ENCODE measurements at regions not wholly inside any gene's neighbourhood (a gene's known extent, or its start where the extent isn't known, plus 50 kb on each side); places are given as distances from the start of the nearest gene placed in this dataset.

DNA sequence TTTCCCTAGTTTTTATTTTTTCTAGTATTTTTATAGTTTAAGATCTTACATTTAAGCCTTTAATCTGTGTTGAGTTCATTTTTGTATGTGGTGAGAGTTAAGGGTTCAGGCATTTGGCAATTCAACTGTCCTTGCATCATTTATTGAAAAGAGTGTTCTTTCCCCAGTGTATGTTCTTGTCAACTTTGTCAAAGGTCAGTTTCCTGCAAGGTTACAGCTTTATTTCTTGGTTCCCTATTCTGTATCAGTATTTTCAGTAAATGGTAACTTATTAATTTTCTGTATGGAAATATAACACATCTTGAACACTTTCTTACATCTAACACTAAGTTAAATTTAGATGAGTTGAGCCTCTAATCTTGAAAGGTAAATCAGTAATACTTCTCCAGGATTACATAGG lies 1770.1 kb downstream of the OTOL1 start (continued):
- TF ChIP-seq, protein P1, sequence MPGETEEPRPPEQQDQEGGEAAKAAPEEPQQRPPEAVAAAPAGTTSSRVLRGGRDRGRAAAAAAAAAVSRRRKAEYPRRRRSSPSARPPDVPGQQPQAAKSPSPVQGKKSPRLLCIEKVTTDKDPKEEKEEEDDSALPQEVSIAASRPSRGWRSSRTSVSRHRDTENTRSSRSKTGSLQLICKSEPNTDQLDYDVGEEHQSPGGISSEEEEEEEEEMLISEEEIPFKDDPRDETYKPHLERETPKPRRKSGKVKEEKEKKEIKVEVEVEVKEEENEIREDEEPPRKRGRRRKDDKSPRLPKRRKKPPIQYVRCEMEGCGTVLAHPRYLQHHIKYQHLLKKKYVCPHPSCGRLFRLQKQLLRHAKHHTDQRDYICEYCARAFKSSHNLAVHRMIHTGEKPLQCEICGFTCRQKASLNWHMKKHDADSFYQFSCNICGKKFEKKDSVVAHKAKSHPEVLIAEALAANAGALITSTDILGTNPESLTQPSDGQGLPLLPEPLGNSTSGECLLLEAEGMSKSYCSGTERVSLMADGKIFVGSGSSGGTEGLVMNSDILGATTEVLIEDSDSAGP (CRISPR knock-in tag; IDR thresholded peaks at IDR 0.05), result no peak
- no peak for TF ChIP-seq TEAD2 (tag; IDR thresholded peaks at IDR 0.05)

DNA sequence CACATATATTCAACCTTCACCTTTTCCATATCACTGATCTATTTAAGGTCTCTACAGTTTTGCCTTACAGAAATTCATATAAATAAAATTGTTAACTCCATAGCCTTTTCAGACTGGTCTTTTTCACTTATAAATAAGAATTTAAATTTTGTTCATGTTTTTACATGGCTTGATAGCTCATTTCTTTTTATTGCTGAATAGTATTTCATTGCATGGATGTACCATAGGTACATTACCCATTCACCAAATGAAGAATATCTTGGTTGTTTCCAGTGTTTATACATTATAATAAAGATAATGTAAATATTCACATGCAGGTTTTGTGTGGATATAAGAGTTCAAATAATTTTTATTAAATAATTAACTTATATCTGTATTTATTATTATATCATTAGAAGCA lies 1765.0 kb downstream of the OTOL1 start:
- Histone ChIP-seq H3K9ac (ENCODE audit: insufficient read depth in 1 of 2, low read depth in 2 of 2, low read length in 2 of 2) (no peak overlapping the region), H3K9me1 (ENCODE audit: control insufficient read depth, insufficient read depth, low read length) (no peaks in the 10 kb centered on the region), H4K20me1 (replicated peaks; ENCODE audit: control insufficient read depth, insufficient read depth, low read length) (no peaks in the 10 kb centered on the region), H3K27ac (ENCODE audit: extremely low read depth, low read depth, low read length) (no peak overlapping the region), H3K9me3 (replicated peaks; ENCODE audit: control insufficient read depth, insufficient read depth, low read depth, low read length) (no peaks in the 10 kb centered on the region), H2AFZ (ENCODE audit: low read depth, low read length) (no peak overlapping the region), H3K36me3 (ENCODE audit: control insufficient read depth, insufficient read depth, low read length) (no peaks in the 10 kb centered on the region), H3K4me3 (no peak overlapping the region), H3K4me1 (replicated peaks in 1 of 2; ENCODE audit: control insufficient read depth in 2 of 2, insufficient read depth in 2 of 2, low read length in 2 of 2) (no peaks in the 10 kb centered on the region), H3K79me2 (ENCODE audit: control insufficient read depth, insufficient read depth, low read length) (no peaks in the 10 kb centered on the region), H3K4me2 (ENCODE audit: insufficient read depth, low read length) (no peak overlapping the region), H3K27me3 (ENCODE audit: control insufficient read depth in 2 of 2, insufficient read depth in 2 of 2, low read length in 2 of 2) (no peaks in the 10 kb centered on the region)
- intact Hi-C loops (cut with micrococcal nuclease) (no loop called here), in situ Hi-C loops (cut with MboI) (no loop called here)
- DNase-seq (ENCODE audit: extremely low read depth in 1 of 4, low spot score in 3 of 4) (no peak), FAIRE-seq (no peak), ATAC-seq (no peak)
- ChIA-PET CTCF (ENCODE audit: low intra/inter-chr PET ratio) (no interaction called here), POLR2A (no interaction called here)
- TF ChIP-seq CEBPB (tag; IDR thresholded peaks at IDR 0.05) (no peak), HNRNPLL (IDR thresholded peaks at IDR 0.05; ENCODE audit: low read depth, low read length, poor library complexity, severe bottlenecking) (no peak), NFIX (CRISPR knock-in tag; IDR thresholded peaks at IDR 0.05; ENCODE audit: low read depth) (no peak), KAT2B (IDR thresholded peaks at IDR 0.05; ENCODE audit: low read depth, low read length) (no peak)
- no TSS peak for BruUV-seq (replicated peaks)
